ENCODE measurements at regions not wholly inside any gene's neighbourhood (a gene's known extent, or its start where the extent isn't known, plus 50 kb on each side); places are given as distances from the start of the nearest gene placed in this dataset.

GRCh38 chr7:109127145-109127544, 557.5 kb downstream of the DNAJB9 start:
- Histone ChIP-seq H3K27ac (ENCODE audit: low read depth, low read length) (no peak overlapping the region), H3K4me1 (ENCODE audit: control insufficient read depth in 2 of 2, insufficient read depth in 2 of 2, low read length in 2 of 2) (no peaks in the 10 kb centered on the region), H3K36me3 (ENCODE audit: control insufficient read depth in 2 of 3, insufficient read depth in 3 of 3, low read length in 3 of 3) (no peaks in the 10 kb centered on the region), H3K4me3 (ENCODE audit: low read length) (no peak overlapping the region), H3K9me3 (ENCODE audit: control insufficient read depth in 2 of 3, low read length in 3 of 3) (no peaks in the 10 kb centered on the region), H3K27me3 (ENCODE audit: control insufficient read depth in 2 of 2, insufficient read depth in 2 of 2, low read length in 2 of 2) (no peaks in the 10 kb centered on the region)
- Mint-ChIP-seq H3K4me1 (no peaks in the 10 kb centered on the region), H3K9me3 (peaks cover 0 to 21% (median 8%) of the 10 kb centered on the region in 11 donors), H3K4me3 (no peak overlapping the region), H3K27me3 (no peaks in the 10 kb centered on the region), H3K36me3 (peaks cover 0 to 8% (median 0%) of the 10 kb centered on the region in 5 donors), H3K27ac (no peak overlapping the region)
- ATAC-seq, result no peak
- CTCF ChIA-PET, result no interaction called here
- intact Hi-C loops (cut with micrococcal nuclease), result no loop called here
- POLR2A ChIA-PET, result no interaction called here
- no peak for DNase-seq

GRCh38 chr7:109131141-109131540, 561.5 kb downstream of the DNAJB9 start:
- POLR2A ChIA-PET, result no interaction called here
- intact Hi-C loops (cut with micrococcal nuclease), result no loop called here
- peaks cover 0 to 31% (median 13%) of the 10 kb centered on the region in 11 donors for H3K9me3 Mint-ChIP-seq
- no peak for DNase-seq
- ATAC-seq, result no peak
- H3K4me3 Mint-ChIP-seq, result no peak overlapping the region
- Histone ChIP-seq H3K4me1 (ENCODE audit: control insufficient read depth in 2 of 2, insufficient read depth in 2 of 2, low read length in 2 of 2) (no peaks in the 10 kb centered on the region), H3K27ac (ENCODE audit: low read depth, low read length) (no peak overlapping the region), H3K36me3 (ENCODE audit: control insufficient read depth in 2 of 3, insufficient read depth in 3 of 3, low read length in 3 of 3) (no peaks in the 10 kb centered on the region), H3K27me3 (ENCODE audit: control insufficient read depth in 2 of 2, insufficient read depth in 2 of 2, low read length in 2 of 2) (no peaks in the 10 kb centered on the region), H3K4me3 (ENCODE audit: low read length) (no peak overlapping the region), H3K9me3 (ENCODE audit: control insufficient read depth in 2 of 3, low read length in 3 of 3) (no peaks in the 10 kb centered on the region)
- H3K27me3 Mint-ChIP-seq, result no peaks in the 10 kb centered on the region
- no peak overlapping the region for H3K27ac Mint-ChIP-seq
- H3K4me1 Mint-ChIP-seq, result no peaks in the 10 kb centered on the region
- H3K36me3 Mint-ChIP-seq, result peaks cover 0 to 8% (median 0%) of the 10 kb centered on the region in 5 donors
- CTCF ChIA-PET, result no interaction called here

- H3K9me3 ChIP-seq (ENCODE audit: control insufficient read depth in 2 of 3, low read length in 3 of 3), result no peaks in the 10 kb centered on the region
- Mint-ChIP-seq H3K36me3 (no peaks in the 10 kb centered on the region), H3K4me3 (no peak overlapping the region), H3K27me3 (no peaks in the 10 kb centered on the region), H3K27ac (no peak overlapping the region), H3K4me1 (no peaks in the 10 kb centered on the region), H3K9me3 (peaks cover 0 to 41% (median 12%) of the 10 kb centered on the region in 11 donors)
- ChIA-PET CTCF (no interaction called here), POLR2A (no interaction called here)
- DNase-seq (no peak), ATAC-seq (no peak)
- no peaks in the 10 kb centered on the region for H3K27me3 ChIP-seq (ENCODE audit: control insufficient read depth in 2 of 2, insufficient read depth in 2 of 2, low read length in 2 of 2)
- H3K4me3 ChIP-seq (ENCODE audit: low read length), result no peak overlapping the region
- intact Hi-C loops (cut with micrococcal nuclease), result no loop called here
- no peaks in the 10 kb centered on the region for H3K4me1 ChIP-seq (ENCODE audit: control insufficient read depth in 2 of 2, insufficient read depth in 2 of 2, low read length in 2 of 2)
- no peak overlapping the region for H3K27ac ChIP-seq (ENCODE audit: low read depth, low read length)
- no peaks in the 10 kb centered on the region for H3K36me3 ChIP-seq (ENCODE audit: control insufficient read depth in 2 of 3, insufficient read depth in 3 of 3, low read length in 3 of 3)
These were observed 567.2 kb downstream of the DNAJB9 start for GRCh38 chr7:109136893-109137292.

DNA sequence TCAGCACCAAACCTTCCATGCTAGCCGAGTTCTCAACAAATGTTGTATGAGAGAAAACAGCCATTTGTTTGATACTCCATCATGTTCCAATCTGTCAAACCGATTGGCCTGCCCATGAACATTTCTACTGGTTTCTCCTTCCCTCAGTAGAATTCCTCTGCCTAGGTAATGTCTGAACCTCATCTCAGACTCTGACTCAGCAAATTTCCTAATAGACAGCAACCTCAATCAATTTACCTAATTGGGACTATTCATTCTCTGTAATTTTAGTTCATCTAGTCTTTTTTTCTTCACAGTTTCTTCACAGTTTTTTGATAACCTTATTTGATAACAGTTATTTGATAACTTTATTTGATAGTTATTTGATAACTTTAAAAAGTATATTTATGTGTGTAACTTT, 585.1 kb downstream of the DNAJB9 start:
- no peak for ATAC-seq
- no peak overlapping the region for H3K27ac Mint-ChIP-seq
- Histone ChIP-seq H3K9me3 (ENCODE audit: control insufficient read depth in 2 of 3, low read length in 3 of 3) (no peaks in the 10 kb centered on the region), H3K36me3 (ENCODE audit: control insufficient read depth in 2 of 3, insufficient read depth in 3 of 3, low read length in 3 of 3) (no peaks in the 10 kb centered on the region), H3K27me3 (ENCODE audit: control insufficient read depth in 2 of 2, insufficient read depth in 2 of 2, low read length in 2 of 2) (no peaks in the 10 kb centered on the region), H3K4me3 (ENCODE audit: low read length) (no peak overlapping the region), H3K4me1 (ENCODE audit: control insufficient read depth in 2 of 2, insufficient read depth in 2 of 2, low read length in 2 of 2) (no peaks in the 10 kb centered on the region), H3K27ac (ENCODE audit: low read depth, low read length) (no peak overlapping the region)
- H3K9me3 Mint-ChIP-seq, result peaks cover 0 to 27% (median 7%) of the 10 kb centered on the region in 11 donors
- ChIA-PET CTCF (no interaction called here), POLR2A (no interaction called here)
- no peak for DNase-seq
- H3K4me3 Mint-ChIP-seq, result no peak overlapping the region
- no peaks in the 10 kb centered on the region for H3K36me3 Mint-ChIP-seq
- intact Hi-C loops (cut with micrococcal nuclease), result no loop called here
- no peaks in the 10 kb centered on the region for H3K4me1 Mint-ChIP-seq
- no peaks in the 10 kb centered on the region for H3K27me3 Mint-ChIP-seq

DNA sequence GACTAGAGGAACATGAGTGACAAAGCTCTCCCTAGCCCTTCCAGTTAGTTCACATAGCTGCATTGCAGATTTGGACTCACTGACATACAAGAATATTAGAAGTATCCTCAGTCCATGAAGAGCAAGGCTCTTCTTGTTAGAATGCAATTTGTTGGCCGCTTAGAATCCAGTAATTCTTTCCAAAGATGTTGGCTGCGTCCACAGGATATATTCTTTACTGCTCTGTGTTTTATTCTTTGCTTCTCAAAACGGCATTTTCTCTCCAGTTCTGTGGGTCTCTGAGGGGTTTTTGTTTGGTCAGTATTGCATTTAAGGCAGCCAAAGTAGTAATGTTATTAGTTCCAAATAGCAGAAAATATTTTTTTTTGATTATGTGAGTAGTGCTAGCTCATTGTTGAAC, 588.6 kb downstream of the DNAJB9 start:
- no peaks in the 10 kb centered on the region for H3K36me3 ChIP-seq (ENCODE audit: control insufficient read depth in 2 of 3, insufficient read depth in 3 of 3, low read length in 3 of 3)
- Mint-ChIP-seq H3K4me1 (no peaks in the 10 kb centered on the region), H3K27ac (no peak overlapping the region), H3K4me3 (no peak overlapping the region), H3K27me3 (no peaks in the 10 kb centered on the region), H3K9me3 (peaks cover 0 to 22% (median 2%) of the 10 kb centered on the region in 11 donors), H3K36me3 (no peaks in the 10 kb centered on the region)
- H3K9me3 ChIP-seq (ENCODE audit: control insufficient read depth in 2 of 3, low read length in 3 of 3), result no peaks in the 10 kb centered on the region
- DNase-seq (no peak), ATAC-seq (no peak)
- intact Hi-C loops (cut with micrococcal nuclease), result no loop called here
- H3K27ac ChIP-seq (ENCODE audit: low read depth, low read length), result no peak overlapping the region
- POLR2A ChIA-PET, result no interaction called here
- no peak overlapping the region for H3K4me3 ChIP-seq (ENCODE audit: low read length)
- no peaks in the 10 kb centered on the region for H3K27me3 ChIP-seq (ENCODE audit: control insufficient read depth in 2 of 2, insufficient read depth in 2 of 2, low read length in 2 of 2)
- no peaks in the 10 kb centered on the region for H3K4me1 ChIP-seq (ENCODE audit: control insufficient read depth in 2 of 2, insufficient read depth in 2 of 2, low read length in 2 of 2)
- CTCF ChIA-PET, result no interaction called here

DNA sequence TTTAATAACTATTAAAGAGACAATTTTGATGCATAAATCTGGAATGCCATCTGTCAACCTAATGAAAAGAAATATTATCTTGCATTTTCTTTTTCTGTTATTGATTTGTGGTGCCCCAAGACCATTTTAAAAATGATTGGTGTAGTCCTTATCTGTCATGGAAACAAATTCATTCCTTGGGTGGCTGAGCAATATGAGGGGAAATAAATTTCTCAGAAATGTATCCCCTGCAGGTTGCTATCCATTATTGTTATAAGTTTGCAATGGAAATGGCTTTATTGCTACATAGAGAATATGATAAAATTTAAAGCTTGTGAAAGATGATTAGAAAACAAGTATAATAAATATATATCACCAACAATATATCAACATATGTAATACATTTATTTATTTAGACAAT, 607.0 kb downstream of the DNAJB9 start:
- no peaks in the 10 kb centered on the region for H3K27me3 Mint-ChIP-seq
- POLR2A ChIA-PET, result no interaction called here

GRCh38 chr7:109178342-109178741, 608.7 kb downstream of the DNAJB9 start:
- Histone ChIP-seq H3K27ac (ENCODE audit: low read depth, low read length) (no peak overlapping the region), H3K36me3 (ENCODE audit: control insufficient read depth in 2 of 3, insufficient read depth in 3 of 3, low read length in 3 of 3) (no peaks in the 10 kb centered on the region), H3K27me3 (ENCODE audit: control insufficient read depth in 2 of 2, insufficient read depth in 2 of 2, low read length in 2 of 2) (no peaks in the 10 kb centered on the region), H3K4me3 (ENCODE audit: low read length) (no peak overlapping the region), H3K9me3 (ENCODE audit: control insufficient read depth in 2 of 3, low read length in 3 of 3) (no peaks in the 10 kb centered on the region), H3K4me1 (ENCODE audit: control insufficient read depth in 2 of 2, insufficient read depth in 2 of 2, low read length in 2 of 2) (no peaks in the 10 kb centered on the region)
- no peak overlapping the region for H3K27ac Mint-ChIP-seq
- no peaks in the 10 kb centered on the region for H3K36me3 Mint-ChIP-seq
- intact Hi-C loops (cut with micrococcal nuclease), result no loop called here
- ATAC-seq (no peak), DNase-seq (no peak)
- CTCF ChIA-PET, result no interaction called here
- POLR2A ChIA-PET, result no interaction called here
- H3K27me3 Mint-ChIP-seq, result no peaks in the 10 kb centered on the region
- H3K9me3 Mint-ChIP-seq, result peaks cover 0 to 10% (median 3%) of the 10 kb centered on the region in 11 donors
- no peaks in the 10 kb centered on the region for H3K4me1 Mint-ChIP-seq
- H3K4me3 Mint-ChIP-seq, result no peak overlapping the region

More for the DNA sequence above, 607.0 kb downstream of the DNAJB9 start:
- Histone ChIP-seq H3K4me1 (ENCODE audit: control insufficient read depth in 2 of 2, insufficient read depth in 2 of 2, low read length in 2 of 2) (no peaks in the 10 kb centered on the region), H3K9me3 (ENCODE audit: control insufficient read depth in 2 of 3, low read length in 3 of 3) (no peaks in the 10 kb centered on the region), H3K36me3 (ENCODE audit: control insufficient read depth in 2 of 3, insufficient read depth in 3 of 3, low read length in 3 of 3) (no peaks in the 10 kb centered on the region), H3K27me3 (ENCODE audit: control insufficient read depth in 2 of 2, insufficient read depth in 2 of 2, low read length in 2 of 2) (no peaks in the 10 kb centered on the region), H3K27ac (ENCODE audit: low read depth, low read length) (no peak overlapping the region), H3K4me3 (ENCODE audit: low read length) (no peak overlapping the region)
- no peak overlapping the region for H3K27ac Mint-ChIP-seq
- intact Hi-C loops (cut with micrococcal nuclease), result no loop called here
- CTCF ChIA-PET, result no interaction called here
- peaks cover 0 to 7% (median 3%) of the 10 kb centered on the region in 11 donors for H3K9me3 Mint-ChIP-seq
- no peaks in the 10 kb centered on the region for H3K36me3 Mint-ChIP-seq
- ATAC-seq (no peak), DNase-seq (no peak)
- no peak overlapping the region for H3K4me3 Mint-ChIP-seq
- H3K4me1 Mint-ChIP-seq, result no peaks in the 10 kb centered on the region

Data from naive thymus-derived CD4-positive, alpha-beta T cell (primary cell).